ENCODE measurements at regions not wholly inside any gene's neighbourhood (a gene's known extent, or its start where the extent isn't known, plus 50 kb on each side); places are given as distances from the start of the nearest gene placed in this dataset.

DNA sequence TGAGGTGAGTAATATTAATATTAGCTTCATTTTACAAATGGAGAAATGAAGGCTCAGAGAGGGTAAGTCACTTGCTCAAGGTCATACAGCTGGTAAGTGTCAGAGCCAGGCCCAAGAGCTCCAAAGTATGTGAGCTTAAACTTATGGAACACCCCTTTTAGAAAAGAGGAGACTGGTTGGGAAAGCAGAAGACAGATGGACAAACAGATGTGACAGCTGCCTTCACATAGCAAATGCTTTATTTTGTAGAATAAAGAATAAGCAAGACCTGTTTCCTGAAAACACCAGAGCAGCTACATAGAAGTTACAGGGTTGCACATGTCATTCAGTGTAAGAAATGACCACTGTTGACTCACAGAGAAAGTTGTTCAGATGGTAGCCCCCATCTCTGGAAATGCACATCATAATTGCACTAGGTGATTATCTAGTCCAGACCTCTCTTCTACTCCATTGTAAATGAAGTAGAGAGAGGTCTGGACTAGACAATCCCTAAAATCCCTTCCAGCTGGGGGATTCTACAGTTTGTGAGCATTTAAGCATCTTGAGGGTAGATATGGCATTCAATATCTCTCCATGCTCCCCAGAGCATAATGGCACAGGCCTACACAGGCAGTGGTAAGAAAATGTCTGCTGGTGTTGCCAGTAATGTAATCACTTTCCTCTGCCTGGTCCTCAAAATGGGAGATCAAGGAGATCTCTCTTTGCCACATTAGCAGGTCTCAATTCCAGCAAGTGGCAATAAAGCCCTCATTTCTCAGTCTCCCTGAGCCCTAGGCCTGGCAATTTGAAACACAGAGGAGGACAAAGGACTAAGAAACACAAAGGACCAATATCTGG lies 188.2 kb upstream of the FGGY start:
- no peak for DNase-seq (ENCODE audit: low read depth in 3 of 3, low spot score in 1 of 3)

DNA sequence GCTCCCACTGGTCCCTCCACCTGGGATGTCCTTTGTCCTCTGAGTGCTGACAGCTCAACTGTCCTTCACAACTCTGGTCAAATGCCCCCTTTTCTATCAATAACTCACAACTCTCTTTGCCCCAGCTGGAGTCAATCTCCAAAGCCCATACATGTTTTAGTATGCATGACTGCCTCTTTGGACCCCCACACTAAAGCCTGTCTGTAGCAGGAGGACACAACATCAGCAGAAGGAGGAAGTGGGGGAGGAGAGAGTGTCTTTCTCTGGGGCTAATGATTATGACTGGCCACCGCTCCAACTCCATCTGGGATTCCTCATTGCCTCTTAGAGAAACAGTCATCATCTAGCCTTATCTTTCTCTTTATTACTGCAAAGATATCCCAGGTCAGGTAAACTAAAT lies 186.6 kb upstream of the FGGY start:
- no peak for DNase-seq (ENCODE audit: low read depth in 3 of 3, low spot score in 1 of 3)

DNA sequence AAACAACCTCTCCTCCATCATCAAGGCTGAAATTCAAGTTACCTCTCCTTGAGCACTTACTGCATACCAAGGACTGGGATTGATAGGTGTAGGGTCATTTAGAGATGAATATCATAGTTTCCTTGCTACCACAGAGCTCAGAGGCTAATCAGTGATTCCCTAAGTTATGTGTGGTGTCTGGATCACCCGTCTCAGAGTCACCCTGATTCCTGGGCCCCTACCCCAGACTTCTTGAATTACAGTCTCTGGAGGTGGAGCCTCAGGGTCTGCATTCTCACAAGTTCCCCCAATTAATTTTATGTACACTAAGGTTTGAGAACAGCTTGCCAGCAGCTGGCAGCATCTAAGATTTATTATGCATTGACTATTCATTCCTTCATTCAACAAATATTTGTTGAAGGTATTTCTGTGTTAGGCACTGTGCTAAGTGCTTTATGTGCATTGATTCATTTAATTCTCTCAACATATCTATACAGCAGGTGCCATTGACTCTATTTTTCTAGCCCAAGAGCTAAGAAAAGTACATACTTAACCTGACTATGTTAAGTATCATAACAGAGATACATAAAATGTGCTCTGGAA lies 182.9 kb upstream of the FGGY start:
- DNase-seq (ENCODE audit: low read depth in 3 of 3, low spot score in 1 of 3), result no peak

DNA sequence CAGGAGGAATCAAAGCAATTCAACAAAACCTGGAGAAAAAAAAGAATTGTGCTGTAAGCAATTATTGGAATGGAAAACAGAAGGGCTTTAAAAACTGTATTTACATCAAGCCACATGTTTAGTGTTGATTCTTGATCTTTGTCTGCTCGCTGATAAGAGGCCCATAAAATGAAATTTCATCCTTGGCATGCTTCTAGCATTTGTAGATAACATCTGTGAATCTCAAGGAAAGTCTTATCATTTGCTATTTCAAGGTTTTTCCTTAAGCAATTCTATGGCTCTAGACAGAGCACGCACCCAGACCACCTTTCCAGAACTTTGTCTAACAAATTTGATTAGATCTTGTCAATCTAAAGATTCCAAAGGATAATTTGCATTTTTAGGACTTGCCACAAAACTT lies 181.0 kb upstream of the FGGY start:
- no peak for DNase-seq (ENCODE audit: low read depth in 3 of 3, low spot score in 1 of 3)

DNA sequence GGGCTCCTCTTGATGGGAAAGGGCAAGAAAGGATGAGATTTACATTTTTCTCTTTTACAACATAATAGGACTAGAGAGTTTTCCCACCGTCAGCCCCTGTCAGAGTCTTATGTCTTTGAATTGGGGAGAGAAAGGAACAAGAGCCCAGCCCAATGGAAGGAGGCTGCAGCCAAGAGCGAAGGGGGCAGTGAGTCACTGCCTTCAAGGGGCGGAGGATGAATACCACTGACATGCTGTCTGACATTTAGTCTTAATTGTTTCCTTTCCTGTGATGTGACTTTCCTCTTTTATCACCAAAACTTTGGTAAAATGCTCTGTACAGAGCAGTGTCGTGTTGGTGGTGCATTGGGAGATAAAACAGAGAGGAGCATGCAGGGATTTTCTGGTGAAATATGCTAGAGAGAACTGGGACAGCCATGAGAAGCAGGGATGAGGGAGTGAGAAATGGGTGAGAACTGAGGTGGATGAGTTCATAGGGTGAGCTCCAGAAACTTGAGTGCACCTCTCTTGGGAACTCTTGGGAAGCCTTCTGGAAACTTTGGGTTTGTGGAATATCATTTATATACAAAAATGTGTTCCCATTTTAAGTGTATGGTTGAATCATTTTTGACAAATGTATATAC lies 179.9 kb upstream of the FGGY start:
- DNase-seq (ENCODE audit: low read depth in 3 of 3, low spot score in 1 of 3), result no peak

DNA sequence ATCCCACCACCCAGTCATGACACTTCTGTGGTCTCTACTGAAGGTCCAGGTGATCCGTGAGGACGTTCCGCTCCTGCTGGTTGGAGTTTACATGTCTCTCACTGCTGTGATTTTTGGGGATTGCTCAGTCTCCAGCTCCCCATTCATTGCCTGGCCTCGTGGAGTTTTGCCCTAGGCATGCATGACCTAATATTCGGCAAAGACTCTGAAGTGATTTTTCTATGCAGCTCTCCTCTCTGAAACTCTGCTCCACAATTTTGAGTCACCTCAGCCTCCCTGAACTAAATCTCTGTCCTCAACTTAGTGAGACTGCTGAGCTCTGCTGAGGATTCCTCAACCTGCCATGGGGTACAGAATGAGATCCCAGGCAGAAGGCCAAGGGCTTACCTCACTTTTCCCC lies 174.4 kb upstream of the FGGY start:
- no peak for DNase-seq (ENCODE audit: low read depth in 3 of 3, low spot score in 1 of 3)

DNA sequence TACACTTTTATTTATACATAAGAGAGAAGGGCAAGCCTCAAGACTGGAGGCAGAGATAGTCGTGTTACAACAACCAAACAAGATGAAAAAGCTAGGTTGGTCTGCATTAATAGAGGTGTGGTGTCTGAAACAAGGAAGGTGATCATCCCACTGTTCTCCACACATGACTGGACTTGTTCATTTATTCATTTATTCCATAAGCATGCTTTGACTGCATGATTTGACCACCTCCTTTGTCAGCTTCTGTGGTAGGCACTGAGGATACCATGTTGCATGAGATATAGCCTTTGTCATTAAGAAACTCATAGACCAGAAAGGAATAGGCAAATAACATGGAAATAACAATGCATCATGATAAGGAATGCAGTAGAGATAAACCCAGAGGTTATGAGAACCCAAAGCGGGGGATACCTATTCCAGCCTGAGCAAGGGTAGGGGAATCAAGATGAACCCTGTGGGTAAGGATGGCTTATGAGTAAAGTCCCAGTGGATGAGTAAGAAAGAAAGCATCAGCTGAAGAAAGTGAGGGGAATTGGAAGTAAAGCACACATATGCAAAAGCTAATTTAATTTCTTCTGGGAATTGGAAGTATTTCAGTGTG lies 173.7 kb upstream of the FGGY start:
- DNase-seq (ENCODE audit: low read depth in 3 of 3, low spot score in 1 of 3), result no peak

DNA sequence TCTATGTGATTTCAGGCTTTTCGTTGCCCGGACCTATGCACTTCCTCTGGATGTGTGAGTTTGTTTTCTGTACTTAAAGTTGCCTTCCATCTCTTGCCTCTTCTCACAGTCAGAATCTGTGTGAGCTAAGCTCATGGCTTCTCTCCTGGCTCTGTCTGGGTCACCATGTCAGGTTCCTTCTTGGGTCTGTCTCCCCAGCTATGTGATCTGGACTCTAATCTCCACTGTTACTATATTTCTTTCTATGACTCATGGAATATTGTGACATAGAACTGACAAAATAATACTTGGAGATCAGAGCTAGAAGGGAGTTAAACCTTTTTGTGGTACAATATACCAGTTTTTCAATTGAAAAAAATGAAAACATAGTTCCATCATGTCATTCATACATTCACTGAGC lies 172.7 kb upstream of the FGGY start:
- no peak for DNase-seq (ENCODE audit: low read depth in 3 of 3, low spot score in 1 of 3)

DNA sequence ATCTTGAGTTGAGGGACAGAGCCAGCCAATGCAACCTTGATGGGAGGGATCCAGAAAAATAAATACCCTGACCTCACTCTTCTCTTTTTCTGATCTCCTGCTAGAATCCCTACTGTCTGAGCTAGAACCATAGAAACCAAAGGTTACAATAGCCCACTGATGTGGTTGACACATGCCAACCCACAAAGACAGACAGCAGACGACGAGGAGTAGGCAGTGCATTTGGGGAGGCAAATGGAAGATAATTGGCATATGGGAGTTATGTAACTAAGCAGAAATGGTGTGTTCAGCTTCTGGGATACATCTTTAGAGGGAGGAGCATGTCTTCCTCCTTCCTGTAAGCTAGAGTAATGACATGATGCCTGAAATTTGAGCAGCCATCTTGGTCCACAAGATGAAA lies 171.7 kb upstream of the FGGY start:
- no peak for DNase-seq (ENCODE audit: low read depth in 3 of 3, low spot score in 1 of 3)

DNA sequence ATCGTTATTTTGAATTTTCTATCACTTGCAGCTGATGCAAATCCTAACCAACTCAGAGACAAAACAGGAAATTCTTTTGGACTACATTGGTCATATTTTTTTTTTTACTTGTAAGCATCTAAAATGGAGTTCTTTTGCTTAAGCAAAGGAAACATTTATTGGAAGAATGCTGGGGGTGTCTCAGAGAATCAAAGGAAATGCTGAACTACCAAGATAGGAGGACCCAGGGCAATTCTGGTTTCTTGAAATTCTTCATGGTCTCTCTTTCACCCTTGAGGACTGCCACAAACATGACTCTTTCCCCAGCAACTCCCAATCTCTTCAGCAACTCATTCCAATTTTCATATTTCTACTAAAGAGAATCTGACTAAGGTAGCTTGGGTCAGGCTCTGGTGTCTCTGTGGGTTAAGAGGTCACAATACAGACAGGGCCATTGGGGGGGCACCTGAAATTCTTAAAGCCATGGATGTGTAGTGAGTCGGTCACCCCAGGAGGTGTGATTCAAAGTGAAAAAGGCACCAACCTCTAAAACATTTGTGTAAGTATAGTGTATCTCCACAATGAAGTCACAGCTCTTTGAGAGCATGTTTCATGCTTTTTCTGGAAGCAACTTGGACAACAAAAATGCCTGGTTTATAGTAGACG lies 171.1 kb upstream of the FGGY start:
- DNase-seq (ENCODE audit: low read depth in 3 of 3, low spot score in 1 of 3), result no peak

DNA sequence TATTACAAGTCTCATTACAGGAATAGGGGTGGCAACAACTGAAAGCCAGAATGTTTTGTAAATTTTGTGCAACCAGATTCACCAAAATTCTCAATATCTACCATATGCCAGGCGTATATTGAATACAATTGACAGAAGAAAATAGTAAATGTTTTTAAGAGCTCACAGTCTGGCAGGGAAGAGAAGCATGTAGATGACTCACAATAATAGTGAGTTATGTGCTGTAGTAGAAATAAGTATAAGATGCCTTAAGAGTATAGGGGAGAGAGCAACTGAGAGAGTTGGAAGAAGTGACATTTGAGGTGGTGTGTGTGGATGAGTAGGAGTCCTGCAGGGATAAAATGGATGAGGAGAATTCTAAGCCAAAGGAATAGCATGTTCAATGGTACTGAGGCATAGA lies 170.5 kb upstream of the FGGY start:
- no peak for DNase-seq (ENCODE audit: low read depth in 3 of 3, low spot score in 1 of 3)

DNA sequence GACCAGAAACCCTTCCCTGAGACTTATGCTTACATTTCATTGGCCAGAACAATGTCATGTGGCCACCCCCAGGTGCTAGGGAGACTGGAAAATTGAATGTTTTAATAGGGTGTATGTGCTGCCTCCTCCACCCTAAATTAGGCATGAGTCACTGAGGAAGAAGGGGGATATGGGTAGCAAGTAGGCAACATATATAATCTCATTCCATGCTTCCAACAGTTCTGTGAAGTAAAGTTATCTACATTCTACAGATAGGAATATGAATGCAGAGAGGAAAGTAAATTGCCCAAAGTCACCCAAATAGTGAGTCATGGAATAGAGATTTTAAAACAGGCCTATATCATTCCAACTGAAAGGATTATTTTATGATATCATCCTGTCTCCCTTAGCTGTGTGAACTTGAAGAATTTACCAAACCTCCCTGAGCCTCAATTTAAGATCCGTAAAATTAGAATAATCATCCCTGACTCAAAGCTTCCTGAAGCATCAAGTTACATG lies 168.6 kb upstream of the FGGY start:
- no peak for DNase-seq (ENCODE audit: low read depth in 3 of 3, low spot score in 1 of 3)

DNA sequence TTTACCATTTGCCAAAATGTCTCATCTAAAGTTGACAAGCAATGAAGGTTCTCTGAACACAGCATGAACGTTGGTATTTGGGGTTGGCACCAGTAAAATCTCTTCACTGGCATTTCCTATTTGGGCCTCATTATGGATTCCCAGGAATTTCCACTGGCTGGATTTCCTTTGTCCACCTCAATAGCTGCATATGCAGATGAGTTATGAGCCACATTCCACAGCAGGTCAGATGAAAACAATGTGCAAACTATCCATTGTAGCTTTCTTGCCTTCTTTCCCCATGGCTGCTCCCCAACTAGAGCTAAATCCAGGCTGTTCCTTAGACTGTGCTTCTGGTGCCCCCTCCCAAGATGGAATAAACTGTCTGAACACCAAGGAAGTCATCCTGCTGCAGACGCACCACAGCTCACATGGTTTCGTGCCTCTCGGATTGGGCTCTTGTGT lies 168.1 kb upstream of the FGGY start:
- DNase-seq (ENCODE audit: low read depth in 3 of 3, low spot score in 1 of 3), result no peak

DNA sequence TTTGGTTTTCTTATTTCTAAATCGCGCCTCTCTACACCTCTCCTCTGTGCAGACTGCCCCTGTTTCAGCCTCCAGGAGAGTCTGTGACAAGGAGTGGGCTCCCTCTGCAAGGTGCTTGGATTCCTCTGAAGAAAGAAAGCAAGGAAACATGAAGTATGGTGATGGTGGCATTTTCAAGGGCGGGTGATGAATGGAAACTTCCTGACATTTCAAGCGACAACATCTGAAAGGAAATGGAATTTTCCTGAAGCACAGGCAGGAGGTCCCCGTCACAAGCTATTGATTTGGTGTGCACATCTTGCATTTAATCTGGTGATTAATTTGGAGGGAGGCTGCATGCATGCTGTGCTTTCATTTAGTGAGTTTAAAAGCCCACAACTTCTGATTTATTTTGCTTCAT lies 164.6 kb upstream of the FGGY start:
- DNase-seq (ENCODE audit: low read depth in 3 of 3, low spot score in 1 of 3), result no peak

DNA sequence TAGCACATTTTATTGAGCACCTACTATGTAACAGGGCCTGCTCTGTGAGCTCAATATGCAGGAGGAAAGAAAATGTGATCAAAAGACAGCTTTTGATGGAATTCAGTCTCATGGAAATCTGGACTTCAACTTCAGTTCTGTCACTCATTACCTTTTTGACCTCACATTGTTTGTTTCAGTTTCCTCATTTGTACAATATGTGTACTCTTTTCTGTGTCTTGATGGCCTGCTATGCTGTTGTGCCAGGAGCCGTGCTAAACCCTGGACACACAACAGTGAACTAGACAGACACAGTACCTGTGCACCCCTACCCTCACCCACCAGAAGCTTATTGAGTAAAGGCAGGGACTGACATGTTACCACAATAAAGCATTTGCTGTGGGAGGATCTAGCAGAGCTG lies 162.9 kb upstream of the FGGY start:
- no peak for DNase-seq (ENCODE audit: low read depth in 3 of 3, low spot score in 1 of 3)

DNA sequence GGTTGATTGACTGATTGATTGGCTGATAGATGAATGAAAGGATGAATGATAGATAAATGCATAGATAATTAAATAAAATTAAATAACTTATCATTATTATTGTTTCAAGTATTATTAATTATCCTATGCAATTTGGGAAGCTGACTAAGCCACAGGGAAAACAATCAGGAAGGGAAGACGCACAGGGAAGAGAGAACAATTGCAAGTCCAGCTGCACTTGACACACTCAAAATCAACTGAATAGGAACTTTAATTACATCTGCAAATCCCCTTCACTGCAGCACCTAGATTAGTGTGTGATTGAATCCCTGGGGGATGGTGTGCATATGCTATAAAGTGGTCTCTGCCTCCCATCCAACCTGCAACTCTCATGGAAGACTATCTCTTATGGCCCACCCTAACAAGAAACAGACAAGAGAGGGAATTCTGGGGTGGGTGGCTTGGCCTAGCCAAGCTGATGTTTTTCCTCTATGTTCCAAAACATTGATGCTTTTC lies 161.1 kb upstream of the FGGY start:
- no peak for DNase-seq (ENCODE audit: low read depth in 3 of 3, low spot score in 1 of 3)

DNA sequence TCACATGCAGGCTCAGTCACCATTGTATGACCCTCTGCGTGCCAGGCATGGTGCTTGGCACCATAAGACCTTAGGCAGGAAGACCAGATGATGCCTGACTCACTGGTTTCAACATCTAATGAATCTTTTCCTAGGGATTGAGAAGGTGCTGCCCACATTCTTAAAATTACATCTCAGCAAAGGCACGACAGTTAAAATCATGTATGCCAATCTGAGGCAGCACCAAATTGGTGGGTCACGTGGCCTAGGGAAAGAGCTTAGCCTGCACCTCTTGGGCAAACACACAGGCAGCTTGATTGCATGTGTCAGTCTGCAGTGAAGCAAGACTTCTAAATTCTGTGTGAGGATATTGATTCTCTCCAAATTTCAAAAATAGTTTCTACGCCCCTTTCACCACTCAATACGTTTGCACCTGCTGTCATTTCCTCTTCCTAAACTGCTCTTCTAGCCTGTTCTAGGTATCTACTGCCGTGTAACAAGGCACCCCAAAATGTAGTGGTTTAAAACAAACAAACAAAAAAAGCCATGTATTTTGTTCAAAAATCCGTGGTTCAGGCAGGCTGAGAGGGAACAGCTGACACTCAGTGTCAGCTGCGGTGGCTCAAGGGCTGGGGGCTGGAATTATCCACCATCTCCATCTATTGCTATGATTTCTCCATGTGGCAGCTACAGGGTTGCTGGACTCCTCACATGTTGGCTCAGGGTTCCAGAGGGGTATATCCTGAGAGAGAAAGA lies 160.2 kb upstream of the FGGY start:
- DNase-seq (ENCODE audit: low read depth in 3 of 3, low spot score in 1 of 3), result no peak

DNA sequence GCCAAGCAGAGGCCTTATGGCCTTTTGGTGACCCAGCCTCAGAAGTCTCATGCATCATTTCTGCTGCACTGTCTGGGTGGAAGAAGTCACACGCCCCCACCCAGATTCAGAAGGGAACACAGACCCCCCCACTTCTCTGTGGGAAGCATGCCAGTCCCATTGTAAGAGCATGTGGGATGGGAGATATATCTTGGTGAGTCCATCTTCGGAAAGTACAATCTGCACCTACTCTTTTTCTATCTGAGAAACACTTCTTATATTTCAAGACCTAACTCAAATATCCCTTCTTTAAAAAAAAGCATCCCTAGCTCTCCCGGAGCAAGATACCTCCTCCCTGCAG lies 159.6 kb upstream of the FGGY start:
- no peak for DNase-seq (ENCODE audit: low read depth in 3 of 3, low spot score in 1 of 3)

DNA sequence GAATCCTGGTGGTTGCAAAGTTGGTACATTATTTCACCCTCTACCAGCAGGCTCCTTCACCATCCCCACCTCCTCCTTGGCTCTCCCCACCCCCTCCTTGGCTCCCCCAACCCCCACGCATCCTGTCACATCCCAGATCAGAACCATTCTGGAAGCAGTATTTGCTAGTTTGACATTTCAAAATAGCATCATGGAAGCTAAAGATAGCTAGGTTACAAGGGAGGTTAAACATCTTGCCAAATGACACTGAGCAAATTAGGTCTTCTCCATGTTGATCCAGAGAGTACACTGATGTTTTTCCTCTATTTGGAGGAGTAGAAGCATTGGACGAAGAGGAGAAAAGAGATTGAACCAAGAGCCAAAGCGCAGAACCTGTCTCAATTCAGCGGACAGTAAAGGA lies 158.9 kb upstream of the FGGY start:
- no peak for DNase-seq (ENCODE audit: low read depth in 3 of 3, low spot score in 1 of 3)

DNA sequence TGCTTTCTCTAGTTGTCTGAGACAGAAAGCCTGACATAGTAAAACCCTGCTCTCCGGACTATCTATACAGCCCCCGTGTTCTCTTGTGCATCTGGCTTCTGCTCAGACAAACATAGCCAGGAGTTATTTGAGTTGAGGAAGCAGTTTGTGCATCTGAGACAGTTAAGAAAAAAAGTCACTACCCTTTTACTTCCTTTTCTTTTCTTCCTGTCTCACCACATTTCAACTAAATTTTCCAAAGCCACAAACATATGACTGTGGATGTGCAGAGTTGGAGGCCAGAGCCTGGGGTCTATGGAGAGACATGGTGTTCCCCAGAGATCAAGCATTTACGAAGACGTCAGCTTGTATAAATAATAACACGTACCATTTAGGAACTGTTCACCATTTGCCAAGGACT lies 158.5 kb upstream of the FGGY start:
- no peak for DNase-seq (ENCODE audit: low read depth in 3 of 3, low spot score in 1 of 3)

DNA sequence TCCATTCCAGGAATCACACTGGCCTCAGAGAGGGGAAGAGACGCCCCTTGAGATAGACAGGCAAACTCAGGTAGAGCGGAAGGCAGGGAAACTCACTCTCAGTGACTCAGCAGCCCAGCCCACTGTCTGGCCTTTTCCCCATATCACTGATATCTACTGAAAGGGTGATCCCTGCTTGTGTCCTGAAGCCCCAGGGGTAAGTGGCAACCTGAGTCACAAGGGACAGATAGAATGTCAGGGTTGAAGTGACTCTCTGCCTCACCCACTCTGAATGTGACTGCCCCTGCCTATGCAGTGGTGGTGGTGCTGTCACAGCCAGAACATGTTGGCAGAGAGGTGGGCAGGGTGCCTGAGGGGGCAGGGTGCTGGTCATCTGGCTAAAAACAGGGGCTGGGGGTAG lies 157.5 kb upstream of the FGGY start:
- no peak for DNase-seq (ENCODE audit: low read depth in 3 of 3, low spot score in 1 of 3)
